Endothelial cell of umbilical vein (primary cell): ENCODE measurements at regions not wholly inside any gene's neighbourhood (a gene's known extent, or its start where the extent isn't known, plus 50 kb on each side); places are given as distances from the start of the nearest gene placed in this dataset.

Source experiments
- BruUV-seq: library from RNA; stranded (reverse); fragments of 400-500 nt; replicated peaks from 2 replicates; lab custom pipeline; 2021; lab: Mats Ljungman, UMichigan
- CTCF ChIA-PET: fragments of 300-600, 350-600 bp; sonication (Branson Sonifier 250); formaldehyde crosslinking; loops from one replicate; lab custom pipeline; 2021; ENCODE audit warnings: antibody characterized with exemption, inconsistent platforms; lab: Charles Lee
- POLR2A ChIA-PET: fragments of 300-600, 350-600 bp; sonication (Branson Sonifier 250); formaldehyde crosslinking; loops from one replicate; lab custom pipeline; 2021; ENCODE audit warnings: antibody characterized with exemption, inconsistent platforms; lab: Charles Lee
- DNase-seq: peaks from one replicate; pipeline ENCODE4 v3.0.0-alpha.2; 2011; ENCODE audit warnings: low read depth, low spot score
- FAIRE-seq: peaks from 2 replicates; lab custom pipeline; 2011; peaks lifted over from hg19 to GRCh38; lab: Jason Lieb, UNC
- H2AFZ ChIP-seq: 2 replicates; pipeline ENCODE4 v1.6.0; 2012; ENCODE audit warnings: low read depth, low read length, control low read depth, inconsistent platforms
- H3K27ac ChIP-seq: 2 replicates; pipeline ENCODE4 v1.5.1; 2011; ENCODE audit warnings: low read depth, mild to moderate bottlenecking, control low read depth, low read length, moderate library complexity; ENCODE audit not compliant: insufficient read depth
- H3K27me3 ChIP-seq, 2 experiments: 2 replicates each; pipeline versions ENCODE4 v1.6.0 to v1.6.1; 2011; ENCODE audit warnings: low read length in 2 of 2, mixed read lengths in 1 of 2; ENCODE audit not compliant: control insufficient read depth in 2 of 2, insufficient read depth in 2 of 2
- H3K36me3 ChIP-seq, 2 experiments: 2 replicates in 1 of 2; 3 replicates in 1 of 2; pipeline ENCODE4 v1.5.1; 2011; ENCODE audit warnings: low read length in 2 of 2, mild to moderate bottlenecking in 1 of 2, moderate library complexity in 1 of 2; ENCODE audit not compliant: control insufficient read depth in 2 of 2, insufficient read depth in 2 of 2; ENCODE audit errors: extremely low read depth in 1 of 2
- H3K4me1 ChIP-seq: 3 replicates; pipeline ENCODE4 v1.5.1; 2011; ENCODE audit warnings: mild to moderate bottlenecking, low read length; ENCODE audit not compliant: control insufficient read depth, insufficient read depth; ENCODE audit errors: extremely low read depth
- H3K4me2 ChIP-seq: 2 replicates; pipeline ENCODE4 v1.6.1; 2011; ENCODE audit warnings: low read length, control low read depth, mixed read lengths; ENCODE audit not compliant: insufficient read depth
- H3K4me3 ChIP-seq, 3 experiments: fragments of 200-600 bp in 1 of 3; sonication (generic), shearing (Covaris generic) in 1 of 3; replicated peaks in 1 of 3; 2 replicates each; pipeline ENCODE4 v1.5.1; 2011 to 2016; ENCODE audit warnings: control low read depth in 3 of 3, low read length in 3 of 3, mild to moderate bottlenecking in 2 of 3, inconsistent platforms in 1 of 3, low read depth in 1 of 3, moderate library complexity in 1 of 3; ENCODE audit not compliant: insufficient read depth in 1 of 3
- H3K79me2 ChIP-seq: 2 replicates; pipeline ENCODE4 v1.6.0; 2012; ENCODE audit warnings: low read length, inconsistent platforms; ENCODE audit not compliant: control insufficient read depth, insufficient read depth
- H3K9ac ChIP-seq: replicated peaks from 2 replicates; pipeline ENCODE3; 2011; ENCODE audit warnings: low read length, control low read depth; ENCODE audit not compliant: insufficient read depth; ENCODE audit errors: extremely low read depth
- H3K9me1 ChIP-seq: replicated peaks from 3 replicates; pipeline ENCODE4 v1.6.0; 2011; ENCODE audit warnings: mild to moderate bottlenecking, low read length; ENCODE audit not compliant: control insufficient read depth, insufficient read depth; ENCODE audit errors: extremely low read depth
- H3K9me3 ChIP-seq: replicated peaks from 2 replicates; pipeline ENCODE4 v1.5.1; 2012; ENCODE audit warnings: low read length, inconsistent platforms; ENCODE audit not compliant: control insufficient read depth, insufficient read depth
- H4K20me1 ChIP-seq: replicated peaks from 2 replicates; pipeline ENCODE3; 2011; ENCODE audit warnings: mild to moderate bottlenecking, low read length; ENCODE audit not compliant: control insufficient read depth, insufficient read depth; ENCODE audit errors: extremely low read depth
- EZH2 ChIP-seq: IDR thresholded peaks from 2 replicates; pipeline ENCODE4 v1.6.1; 2012; ENCODE audit warnings: borderline replicate concordance, low read depth, mild to moderate bottlenecking, moderate library complexity, low read length, inconsistent platforms; ENCODE audit not compliant: severe bottlenecking
- FOS ChIP-seq: IDR thresholded peaks from 2 replicates; pipeline ENCODE4 v1.6.1; 2011; ENCODE audit warnings: mild to moderate bottlenecking, low read length, moderate library complexity, borderline replicate concordance; ENCODE audit not compliant: insufficient read depth
- GATA2 ChIP-seq: IDR thresholded peaks from 2 replicates; pipeline ENCODE4 v1.7.0; 2011; ENCODE audit warnings: low read depth, mild to moderate bottlenecking, moderate library complexity, mixed read lengths, low read length; ENCODE audit not compliant: insufficient read length, insufficient read depth
- JUN ChIP-seq: IDR thresholded peaks from 2 replicates; pipeline ENCODE4 v1.6.1; 2011; ENCODE audit warnings: borderline replicate concordance, low read depth; ENCODE audit not compliant: insufficient read length, insufficient read depth
- MYC ChIP-seq: IDR thresholded peaks from one replicate; pipeline ENCODE4 v1.6.1; 2011; ENCODE audit warnings: mild to moderate bottlenecking, low read depth, low read length
- POLR2A ChIP-seq: IDR thresholded peaks from 2 replicates; pipeline ENCODE4 v1.6.1; 2012; ENCODE audit warnings: low read depth, mild to moderate bottlenecking, control low read depth, low read length
- POLR2AphosphoS5 ChIP-seq: IDR thresholded peaks from 2 replicates; pipeline ENCODE4 v1.6.1; 2012; ENCODE audit warnings: low read depth, mild to moderate bottlenecking, control low read depth, low read length, moderate library complexity; ENCODE audit not compliant: insufficient read depth
- dilution Hi-C: fragments of 300-500 bp; cut with MboI; formaldehyde crosslinking; loops from one replicate; pipeline ENCODE4 v1.15.0; 2019; ENCODE audit warnings: low sequenced_read_pairs; ENCODE audit not compliant: extremely low pct_ligation_motif_present
- intact Hi-C: fragments of 100-400 bp; cut with micrococcal nuclease; formaldehyde crosslinking; loops from one replicate; pipeline ENCODE4 v1.10.0; 2022
- TF ChIP-seq, protein P1 (sequence below): IDR thresholded peaks from 2 replicates; pipeline ENCODE4 v1.6.1; 2011; ENCODE audit not compliant: insufficient read depth, insufficient read length
- TF ChIP-seq, protein P2 (sequence below), 2 donors: IDR thresholded peaks; 1 replicate in 1 of 2; 2 replicates in 1 of 2; pipeline ENCODE4 v1.5.1; 2011; ENCODE audit warnings: low read length in 2 of 2, mild to moderate bottlenecking in 2 of 2, moderate library complexity in 2 of 2, control low read depth in 1 of 2, inconsistent platforms in 1 of 2, low read depth in 1 of 2; ENCODE audit not compliant: insufficient read depth in 1 of 2; ENCODE audit errors: extremely low read depth in 1 of 2

GRCh38 chr5:72656756-72657513 lies 149.7 kb upstream of the ZNF366 start:
- Histone ChIP-seq H3K9me1 (no peaks in the 10 kb centered on the region), H3K79me2 (no peaks in the 10 kb centered on the region), H3K4me1 (no peaks in the 10 kb centered on the region), H3K4me2 (no peak overlapping the region), H2AFZ (no peak overlapping the region), H4K20me1 (no peaks in the 10 kb centered on the region), H3K36me3 (no peaks in the 10 kb centered on the region), H3K4me3 (no peak overlapping the region), H3K27ac (no peak overlapping the region), H3K27me3 (peaks cover 6 to 11% of the 10 kb centered on the region in 2 experiments), H3K9ac (no peak overlapping the region), H3K9me3 (no peaks in the 10 kb centered on the region)
- dilution Hi-C loops (no loop called here), intact Hi-C loops (no loop called here)
- DNase-seq (no peak), FAIRE-seq (no peak)
- BruUV-seq = no TSS peak
- POLR2A ChIA-PET = no interaction called here
- TF ChIP-seq, protein P1, sequence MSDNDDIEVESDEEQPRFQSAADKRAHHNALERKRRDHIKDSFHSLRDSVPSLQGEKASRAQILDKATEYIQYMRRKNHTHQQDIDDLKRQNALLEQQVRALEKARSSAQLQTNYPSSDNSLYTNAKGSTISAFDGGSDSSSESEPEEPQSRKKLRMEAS = no peak
- TF ChIP-seq JUN (no peak), FOS (no peak), POLR2A (no peak), GATA2 (no peak), MYC (no peak), POLR2AphosphoS5 (no peak), EZH2 (no peak)
- TF ChIP-seq, protein P2, sequence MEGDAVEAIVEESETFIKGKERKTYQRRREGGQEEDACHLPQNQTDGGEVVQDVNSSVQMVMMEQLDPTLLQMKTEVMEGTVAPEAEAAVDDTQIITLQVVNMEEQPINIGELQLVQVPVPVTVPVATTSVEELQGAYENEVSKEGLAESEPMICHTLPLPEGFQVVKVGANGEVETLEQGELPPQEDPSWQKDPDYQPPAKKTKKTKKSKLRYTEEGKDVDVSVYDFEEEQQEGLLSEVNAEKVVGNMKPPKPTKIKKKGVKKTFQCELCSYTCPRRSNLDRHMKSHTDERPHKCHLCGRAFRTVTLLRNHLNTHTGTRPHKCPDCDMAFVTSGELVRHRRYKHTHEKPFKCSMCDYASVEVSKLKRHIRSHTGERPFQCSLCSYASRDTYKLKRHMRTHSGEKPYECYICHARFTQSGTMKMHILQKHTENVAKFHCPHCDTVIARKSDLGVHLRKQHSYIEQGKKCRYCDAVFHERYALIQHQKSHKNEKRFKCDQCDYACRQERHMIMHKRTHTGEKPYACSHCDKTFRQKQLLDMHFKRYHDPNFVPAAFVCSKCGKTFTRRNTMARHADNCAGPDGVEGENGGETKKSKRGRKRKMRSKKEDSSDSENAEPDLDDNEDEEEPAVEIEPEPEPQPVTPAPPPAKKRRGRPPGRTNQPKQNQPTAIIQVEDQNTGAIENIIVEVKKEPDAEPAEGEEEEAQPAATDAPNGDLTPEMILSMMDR (IDR thresholded peaks at IDR 0.05; ENCODE audit: extremely low read depth in 1 of 2, insufficient read depth in 1 of 2, low read depth in 1 of 2, low read length in 2 of 2) = no peak
- CTCF ChIA-PET = interaction anchor here (1.0 to 1.4 kb wide), 2 partner anchors 9 to 13 kb away, joined by 3 to 5 read pairs; no protein-coding TSS in a partner anchor
